Transverse colon (tissue), 4 donors: ENCODE measurements at regions not wholly inside any gene's neighbourhood (a gene's known extent, or its start where the extent isn't known, plus 50 kb on each side); places are given as distances from the start of the nearest gene placed in this dataset.

Experiments used
- CTCF ChIP-seq, 5 experiments: fragments of 200-600 bp in 3 of 5; fragments of 450-650 bp in 2 of 5; sonication (generic) in 3 of 5; IDR thresholded peaks; 1 replicate in 2 of 5; 2 replicates in 3 of 5; pipeline ENCODE4 v1.5.1; 2016 to 2017; ENCODE audit warnings: antibody characterized with exemption in 5 of 5, inconsistent platforms in 3 of 5, mild to moderate bottlenecking in 2 of 5, moderate library complexity in 1 of 5
- EP300 ChIP-seq: sonication (generic); formaldehyde crosslinking; IDR thresholded peaks from one replicate; pipeline ENCODE4 v1.6.1; 2017; ENCODE audit warnings: antibody characterized with exemption, low read depth
- POLR2A ChIP-seq: fragments of 450-650 bp; IDR thresholded peaks from one replicate; pipeline ENCODE4 v1.6.1; 2016; ENCODE audit warnings: antibody characterized with exemption, mild to moderate bottlenecking, moderate library complexity
- POLR2AphosphoS5 ChIP-seq, 3 donors: sonication (generic); formaldehyde crosslinking; IDR thresholded peaks; one replicate each; pipeline ENCODE4 v1.6.1; 2016; ENCODE audit warnings: antibody characterized with exemption in 3 of 3

- TF ChIP-seq CTCF (IDR thresholded peaks at IDR 0.05) (no peak), POLR2A (no peak), EP300 (no peak), POLR2AphosphoS5 (IDR thresholded peaks at IDR 0.05) (no peak)
Observed at GRCh38 chr7:32263611-32264010, 193.4 kb upstream of the PDE1C start.
